ENCODE measurements at regions not wholly inside any gene's neighbourhood (a gene's known extent, or its start where the extent isn't known, plus 50 kb on each side); places are given as distances from the start of the nearest gene placed in this dataset.

DNA sequence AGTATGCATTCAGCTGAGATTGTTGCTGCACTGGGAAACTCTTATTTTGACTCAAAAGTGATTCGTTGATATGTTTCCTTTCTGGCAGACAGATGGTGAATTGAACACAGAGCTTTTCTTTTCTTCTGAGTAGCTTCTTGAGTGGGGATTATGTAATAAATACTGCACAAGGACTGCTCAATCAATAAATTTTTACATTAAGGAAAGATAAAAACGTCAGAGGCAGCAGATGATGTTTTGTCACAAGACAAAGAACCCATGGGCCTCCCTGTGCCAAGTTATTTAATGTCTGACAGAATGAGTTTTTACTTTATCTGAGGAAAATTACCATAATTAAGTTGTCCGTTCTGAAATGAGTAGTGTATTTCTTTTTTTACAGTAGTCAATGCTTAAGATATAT is 460.3 kb downstream of the UTRN start:
- TF ChIP-seq, protein P1, sequence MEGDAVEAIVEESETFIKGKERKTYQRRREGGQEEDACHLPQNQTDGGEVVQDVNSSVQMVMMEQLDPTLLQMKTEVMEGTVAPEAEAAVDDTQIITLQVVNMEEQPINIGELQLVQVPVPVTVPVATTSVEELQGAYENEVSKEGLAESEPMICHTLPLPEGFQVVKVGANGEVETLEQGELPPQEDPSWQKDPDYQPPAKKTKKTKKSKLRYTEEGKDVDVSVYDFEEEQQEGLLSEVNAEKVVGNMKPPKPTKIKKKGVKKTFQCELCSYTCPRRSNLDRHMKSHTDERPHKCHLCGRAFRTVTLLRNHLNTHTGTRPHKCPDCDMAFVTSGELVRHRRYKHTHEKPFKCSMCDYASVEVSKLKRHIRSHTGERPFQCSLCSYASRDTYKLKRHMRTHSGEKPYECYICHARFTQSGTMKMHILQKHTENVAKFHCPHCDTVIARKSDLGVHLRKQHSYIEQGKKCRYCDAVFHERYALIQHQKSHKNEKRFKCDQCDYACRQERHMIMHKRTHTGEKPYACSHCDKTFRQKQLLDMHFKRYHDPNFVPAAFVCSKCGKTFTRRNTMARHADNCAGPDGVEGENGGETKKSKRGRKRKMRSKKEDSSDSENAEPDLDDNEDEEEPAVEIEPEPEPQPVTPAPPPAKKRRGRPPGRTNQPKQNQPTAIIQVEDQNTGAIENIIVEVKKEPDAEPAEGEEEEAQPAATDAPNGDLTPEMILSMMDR (IDR thresholded peaks at IDR 0.05; ENCODE audit: low read length): no peak
- TF ChIP-seq EZH2 (IDR thresholded peaks at IDR 0.05; ENCODE audit: borderline replicate concordance, low read length): no peak

All from OCI-LY1 (cell line).